GM19467 (cell line): ENCODE measurements at regions not wholly inside any gene's neighbourhood (a gene's known extent, or its start where the extent isn't known, plus 50 kb on each side); places are given as distances from the start of the nearest gene placed in this dataset.

Source experiments
- ATAC-seq: cut with Tn5 transposase; IDR thresholded peaks from one replicate; pipeline ENCODE4 v1.9.1; 2021; ENCODE audit warnings: mild to moderate bottlenecking, moderate library complexity; ENCODE audit not compliant: unreplicated experiment

DNA sequence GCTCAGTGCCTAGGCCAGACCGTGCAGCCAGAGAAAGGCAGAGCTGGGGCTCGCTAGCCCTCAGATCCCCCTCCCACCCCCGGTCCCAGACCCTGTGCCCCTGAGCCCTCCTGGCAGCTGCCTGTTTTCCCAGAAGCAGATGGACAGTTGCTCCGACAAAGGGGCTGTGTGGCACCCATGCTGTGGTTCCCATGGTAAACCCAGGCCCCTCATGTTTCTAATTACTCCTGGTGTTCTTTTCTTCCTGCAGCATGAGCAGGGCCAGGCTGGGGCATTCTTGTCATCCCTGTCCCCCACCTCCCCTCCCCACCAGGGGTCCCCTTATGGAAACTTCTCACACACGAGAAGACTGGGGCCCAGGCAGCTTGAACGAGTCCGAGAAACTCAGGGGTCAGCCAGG is 269.6 kb downstream of the HAUS1 start:
- no peak for ATAC-seq

DNA sequence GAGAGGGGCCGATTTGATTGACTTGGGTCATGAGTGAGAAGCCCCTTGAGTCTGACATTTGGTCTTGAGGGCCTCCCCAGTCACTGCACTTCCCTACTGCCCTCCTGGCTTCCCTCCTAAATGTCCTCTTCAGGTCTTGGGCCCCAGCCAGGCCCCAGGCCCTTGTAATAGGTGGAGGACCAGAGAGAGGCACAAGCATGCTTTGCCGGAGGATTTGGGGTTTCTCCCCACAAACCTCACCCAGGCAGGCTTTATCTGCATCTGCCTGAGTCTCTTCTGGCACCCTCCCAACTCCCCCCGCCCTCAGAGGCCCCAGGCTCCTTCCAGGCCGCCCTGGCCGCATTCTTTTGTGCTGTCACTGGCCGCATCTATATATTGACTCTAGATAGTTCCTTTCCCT is 270.7 kb downstream of the HAUS1 start:
- no peak for ATAC-seq

DNA sequence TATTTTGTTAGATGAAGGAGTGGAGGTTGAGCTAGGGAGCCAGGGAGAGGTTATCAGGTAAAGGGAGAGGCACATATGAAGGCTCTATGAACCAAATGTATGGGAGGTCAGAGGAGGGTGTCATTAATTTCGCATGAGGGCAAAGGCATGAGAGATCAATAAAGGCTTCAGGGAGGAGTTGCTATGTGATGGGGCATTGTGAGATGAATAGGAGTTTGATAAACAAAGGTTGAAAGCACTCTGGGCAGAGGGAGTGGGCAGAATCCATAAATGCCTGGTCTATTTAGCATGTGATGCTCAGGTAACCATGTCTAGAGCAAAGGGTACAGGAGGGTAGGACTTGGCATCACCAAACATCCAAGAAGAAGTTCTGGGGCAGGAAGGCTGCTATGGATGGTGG is 273.4 kb downstream of the HAUS1 start:
- ATAC-seq: no peak

DNA sequence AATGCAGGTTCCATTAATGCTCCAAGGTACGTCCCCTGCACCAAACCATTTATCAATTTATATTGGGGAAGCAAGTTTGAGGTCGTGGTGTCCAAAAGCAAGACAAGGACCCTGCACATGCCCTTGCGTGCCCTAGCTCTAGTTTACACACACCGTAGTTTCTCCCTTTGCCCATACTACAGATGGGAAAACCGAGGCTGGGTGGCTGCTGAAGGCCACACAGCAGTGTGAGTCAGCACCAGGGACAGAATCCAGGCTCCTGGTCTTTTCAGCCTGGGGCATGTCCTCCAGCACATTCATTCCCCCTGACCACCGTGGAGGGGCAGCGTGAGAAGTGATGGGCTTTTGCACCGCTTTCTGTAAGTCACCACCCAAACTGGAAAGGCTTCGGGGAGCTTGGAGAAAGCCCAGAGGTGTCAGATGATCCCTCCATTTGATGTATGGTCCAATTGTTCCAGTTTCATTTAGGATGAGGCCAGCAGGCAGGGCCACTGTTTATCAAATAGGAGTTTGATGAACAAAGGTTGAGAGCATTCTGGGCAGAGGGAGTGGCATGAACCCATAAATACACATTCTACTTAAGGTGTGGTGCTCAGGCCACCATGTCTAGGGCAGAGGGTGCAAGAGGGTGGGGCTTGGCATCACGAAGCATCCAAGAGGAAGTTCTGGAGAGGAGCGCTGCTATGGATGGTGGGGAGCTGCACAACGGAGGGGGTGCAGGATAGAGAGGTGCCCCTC is 274.1 kb downstream of the HAUS1 start:
- no peak for ATAC-seq

DNA sequence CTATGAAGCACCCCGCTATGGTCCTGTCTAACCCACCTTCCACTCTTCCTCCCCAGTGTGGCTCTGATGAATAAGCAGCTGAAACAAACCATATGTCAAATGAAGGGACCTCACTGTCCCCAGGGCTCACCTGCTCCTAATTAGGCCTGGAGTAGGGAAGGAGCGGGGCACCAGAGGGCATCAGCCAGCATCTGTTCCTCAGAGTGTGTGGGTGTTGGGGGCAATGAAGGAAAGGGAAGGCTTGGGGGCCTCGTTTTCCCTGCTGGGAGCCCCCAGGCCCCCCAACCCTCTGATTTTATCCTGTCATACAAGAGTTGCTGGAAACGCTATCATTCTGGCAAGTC is 274.7 kb downstream of the HAUS1 start:
- ATAC-seq: no peak

DNA sequence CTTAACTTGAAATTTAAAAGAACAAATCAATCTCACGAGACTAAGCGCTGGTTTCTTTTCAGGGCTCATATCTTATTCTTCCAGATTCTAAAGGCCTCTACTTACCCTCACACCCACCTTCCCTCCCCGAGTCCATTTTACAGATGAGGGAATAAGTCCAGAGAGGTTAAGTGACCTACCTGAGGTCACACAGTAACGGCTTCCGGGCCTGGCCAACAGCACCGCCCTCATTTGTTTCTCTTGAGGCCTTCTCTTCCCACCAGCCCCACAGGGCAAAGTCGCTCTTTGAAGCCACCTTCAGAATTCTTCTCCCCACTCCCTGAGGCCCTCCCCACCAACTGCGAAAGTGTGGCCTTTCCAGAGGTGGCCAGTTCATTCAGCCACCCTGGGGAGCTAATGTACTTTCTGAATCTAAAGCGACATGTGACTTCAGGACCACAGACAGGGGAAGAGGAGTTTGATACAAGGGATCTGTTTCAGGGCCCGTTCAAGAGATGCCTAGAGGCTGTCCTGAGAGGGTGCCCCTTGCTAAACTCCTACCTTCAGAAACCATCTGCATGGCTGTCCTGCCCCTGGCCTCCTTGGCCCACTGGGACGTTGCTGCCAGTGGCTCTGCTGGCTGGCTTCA is 275.3 kb downstream of the HAUS1 start:
- no peak for ATAC-seq

DNA sequence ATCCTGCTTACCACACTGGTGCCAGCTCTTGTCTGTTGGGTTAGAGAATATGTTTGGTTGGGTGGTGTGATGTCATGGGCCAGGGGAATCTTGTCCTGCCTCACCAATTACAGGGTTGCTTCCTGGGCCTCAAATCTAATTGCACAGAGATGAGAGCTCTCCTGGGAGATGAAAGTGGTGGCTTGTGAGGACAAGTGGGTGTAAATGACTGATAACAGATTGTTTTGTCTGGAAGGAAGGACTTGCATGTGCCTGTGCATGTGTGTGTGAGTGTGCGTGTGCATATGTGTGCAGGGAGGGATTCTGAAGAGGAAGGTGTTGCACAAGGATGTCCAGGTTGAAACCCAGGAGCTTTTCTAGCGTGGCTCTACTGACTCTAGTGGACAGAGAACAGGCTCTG is 271.9 kb downstream of the LOXHD1 start:
- no peak for ATAC-seq

DNA sequence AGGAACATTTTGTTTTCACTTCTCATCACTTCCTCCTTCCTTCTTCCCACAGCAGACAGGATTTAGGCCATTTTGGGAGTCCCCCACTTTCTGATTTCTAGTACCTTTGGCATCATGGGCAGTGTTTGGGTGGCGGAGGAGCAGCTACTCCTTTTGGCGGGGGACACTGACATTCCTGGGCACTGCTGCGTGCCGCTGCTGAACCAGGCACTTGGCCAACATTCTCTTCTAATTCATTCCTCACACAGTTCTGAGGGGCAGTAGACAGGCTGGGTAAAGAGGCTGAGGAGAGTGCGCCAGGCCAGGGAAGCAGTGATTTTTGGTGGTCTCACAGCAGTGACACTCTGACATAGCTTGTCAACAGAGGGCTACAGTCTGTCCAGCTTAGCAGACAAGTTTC is 270.2 kb downstream of the LOXHD1 start:
- no peak for ATAC-seq

DNA sequence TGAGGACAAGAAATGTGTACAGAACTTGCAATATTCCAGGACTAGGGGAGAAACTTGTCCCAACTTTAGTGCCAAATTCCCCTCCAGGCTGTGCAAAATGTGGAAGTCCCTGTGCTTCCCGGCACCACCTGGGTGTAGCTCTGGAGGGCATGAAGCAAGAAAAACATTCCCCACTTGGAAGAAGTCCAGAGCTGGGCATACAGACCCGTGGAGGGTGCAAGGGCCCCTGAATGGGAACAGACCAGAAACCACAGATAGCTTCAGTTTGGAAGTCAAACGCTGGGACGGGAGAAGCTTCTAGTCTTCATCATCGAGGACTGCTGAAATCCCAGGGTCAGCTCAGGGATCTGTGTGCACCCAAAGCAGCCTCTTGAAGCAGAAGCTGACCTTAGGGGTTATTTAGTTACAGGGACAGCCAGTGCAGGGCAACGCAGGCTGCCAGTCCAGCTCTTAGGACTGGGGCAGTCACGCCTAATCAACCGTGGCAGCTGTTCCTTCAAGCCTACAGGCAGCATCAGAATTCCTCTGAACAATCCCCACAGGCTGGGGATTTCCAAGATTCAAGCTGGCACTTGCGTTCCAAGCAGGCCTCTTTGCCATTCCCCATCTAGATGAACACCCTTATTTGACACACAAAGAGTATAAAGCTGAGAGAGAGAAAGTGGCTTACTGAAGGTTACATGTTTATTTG is 269.4 kb downstream of the LOXHD1 start:
- ATAC-seq: no peak

DNA sequence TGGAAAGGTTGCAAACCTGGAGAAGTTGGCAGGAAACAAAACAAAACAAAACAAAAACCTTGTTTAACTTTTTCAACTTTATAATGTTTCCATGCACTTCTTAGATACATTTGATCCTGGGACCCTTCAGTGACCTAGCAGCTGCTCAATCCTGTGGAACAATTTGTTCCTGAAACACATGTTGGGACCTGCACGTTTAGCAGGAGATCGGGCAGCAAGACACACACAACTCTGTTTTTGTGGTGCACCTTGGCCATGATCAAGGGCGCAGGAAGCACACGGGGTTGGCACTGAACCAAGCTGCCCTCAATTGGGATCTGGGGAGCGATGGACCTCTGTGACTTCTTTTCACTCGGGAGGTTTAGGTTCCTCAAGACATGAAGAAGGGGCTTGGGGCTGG is 268.7 kb downstream of the LOXHD1 start:
- no peak for ATAC-seq

DNA sequence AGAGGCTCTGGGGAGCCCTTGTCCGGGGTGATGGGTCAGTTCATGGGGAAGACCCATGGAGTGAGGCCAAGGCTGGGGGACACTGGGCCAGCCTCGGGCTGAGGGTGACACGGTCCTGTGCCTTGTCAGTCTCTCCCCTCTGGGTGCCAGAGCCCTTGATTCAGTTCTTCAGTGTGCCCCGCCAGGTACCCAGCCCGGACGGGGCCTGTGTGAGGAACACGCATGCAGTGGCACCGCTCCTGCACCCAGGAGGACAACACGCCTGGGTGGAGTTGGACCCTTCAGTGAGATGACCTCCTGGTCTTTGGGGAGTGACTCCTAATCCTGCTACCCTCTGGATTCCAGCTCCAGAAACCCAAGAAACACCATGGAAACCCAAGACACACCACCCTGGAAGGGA is 264.4 kb downstream of the LOXHD1 start:
- ATAC-seq: no peak

DNA sequence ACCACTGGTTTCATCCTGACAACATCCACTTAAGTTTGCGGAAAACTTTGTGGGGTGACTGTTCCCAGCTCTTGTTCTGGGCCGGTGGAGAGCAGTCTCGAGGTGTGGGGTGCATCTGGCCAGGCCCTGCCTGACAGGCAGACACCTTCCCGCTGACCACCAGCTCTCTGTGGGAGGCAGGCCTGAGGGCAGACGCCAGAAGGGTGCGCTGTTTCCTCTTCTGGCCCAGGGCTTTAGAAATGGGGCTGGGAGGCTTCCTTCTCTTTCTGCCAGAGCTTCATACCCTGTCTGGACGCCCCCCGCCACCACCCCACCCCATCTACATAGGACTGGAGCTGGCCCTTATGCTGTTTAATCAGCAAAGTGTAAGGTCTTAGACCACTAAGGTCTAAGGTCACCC is 263.8 kb downstream of the LOXHD1 start:
- no peak for ATAC-seq

DNA sequence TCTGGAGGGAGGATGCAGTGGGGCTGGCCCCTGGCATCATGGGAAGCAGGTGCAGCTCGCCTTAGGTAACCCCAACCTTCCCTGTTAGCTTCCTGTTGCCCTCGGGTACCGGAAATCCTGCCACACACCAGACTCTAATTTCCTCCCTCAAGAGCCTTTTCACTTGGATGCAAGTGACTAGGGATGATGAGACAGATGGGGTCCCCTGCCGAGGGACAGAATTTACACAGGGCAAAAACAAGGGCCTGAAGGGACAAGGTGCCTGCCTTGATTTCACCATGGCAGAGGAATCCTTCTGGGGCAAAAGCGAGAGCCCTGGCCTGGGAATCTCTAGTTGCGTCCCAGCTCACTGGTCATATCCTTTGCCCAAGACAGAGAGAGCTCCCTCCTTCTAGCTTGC is 263.1 kb downstream of the LOXHD1 start:
- ATAC-seq: no peak

DNA sequence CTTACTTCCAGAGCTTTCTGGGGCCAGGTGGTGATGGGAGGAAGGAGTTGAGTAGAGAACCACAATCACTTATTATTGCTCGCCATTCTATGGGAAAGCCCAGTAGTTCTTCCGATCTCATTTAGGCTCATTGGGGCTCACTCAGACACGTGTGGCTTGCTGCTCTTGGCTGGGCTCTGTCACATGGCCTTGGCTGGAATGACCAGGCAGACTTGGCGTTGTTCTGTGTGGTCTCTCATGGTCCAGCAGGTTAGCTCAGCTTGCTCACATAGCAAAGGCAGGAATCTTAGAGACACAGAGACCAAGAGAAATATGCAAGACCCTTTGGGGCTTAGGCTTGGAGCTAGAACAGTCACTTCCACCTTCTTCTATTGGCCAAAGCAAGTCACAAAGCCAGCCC is 261.2 kb downstream of the LOXHD1 start:
- ATAC-seq: no peak

DNA sequence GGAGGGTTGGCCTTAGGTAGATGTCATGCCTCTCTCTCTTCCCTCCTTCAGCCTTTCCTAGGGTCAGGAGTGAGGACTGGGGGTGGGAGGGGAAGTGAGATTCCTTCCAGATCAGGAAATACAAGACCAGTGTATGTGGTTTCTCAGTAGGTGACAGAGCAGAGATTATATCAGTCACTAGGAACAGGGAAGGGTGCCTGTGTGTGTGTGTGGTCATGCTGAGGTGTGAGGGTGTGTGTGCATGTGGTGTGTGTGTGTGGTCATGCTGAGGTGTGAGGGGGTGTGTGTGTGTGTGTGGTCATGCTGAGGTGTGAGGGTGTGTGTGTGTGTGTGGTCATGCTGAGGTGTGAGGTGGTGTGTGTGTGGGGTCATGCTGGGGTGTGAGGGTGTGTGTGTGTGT is 259.8 kb downstream of the LOXHD1 start:
- no peak for ATAC-seq

DNA sequence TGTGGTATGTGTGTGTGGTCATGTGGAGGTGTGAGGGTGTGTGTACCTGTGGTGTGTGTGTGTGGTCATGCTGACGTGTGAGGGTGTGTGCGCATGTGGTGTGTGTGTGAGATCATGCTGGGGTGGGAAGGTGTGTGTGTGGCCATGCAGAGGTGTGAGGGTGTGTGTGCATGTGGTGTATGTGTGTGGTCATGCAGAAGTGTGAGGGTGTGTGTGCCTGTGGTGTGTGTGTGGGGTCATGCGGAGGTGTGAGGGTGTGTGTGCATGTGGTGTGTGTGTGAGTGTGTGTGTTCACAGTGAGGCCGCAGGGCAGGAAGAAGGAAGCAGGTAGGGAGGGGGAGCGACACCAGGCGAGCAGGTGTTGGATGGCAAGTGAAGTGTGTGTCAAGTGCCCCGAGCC is 259.0 kb downstream of the LOXHD1 start:
- no peak for ATAC-seq

DNA sequence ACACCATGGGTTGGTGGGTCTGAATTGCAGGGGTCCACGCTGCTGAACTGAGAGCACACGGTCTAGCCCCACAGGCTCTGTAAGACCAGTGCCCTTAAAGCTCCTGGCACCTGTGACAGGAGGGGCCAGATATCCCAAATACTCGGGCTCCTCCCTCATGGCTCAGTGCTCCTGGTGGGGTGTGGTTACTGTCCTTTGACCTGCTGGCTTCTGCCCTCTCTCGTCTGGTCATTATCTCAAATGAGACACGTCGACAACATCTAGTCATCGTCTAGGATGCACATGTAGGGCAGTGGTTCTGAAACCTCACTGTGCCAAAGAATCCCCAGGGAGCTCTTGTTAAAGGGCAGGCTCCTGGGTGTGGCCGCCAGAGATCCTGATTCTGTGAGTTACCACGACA is 258.4 kb downstream of the LOXHD1 start:
- no peak for ATAC-seq

DNA sequence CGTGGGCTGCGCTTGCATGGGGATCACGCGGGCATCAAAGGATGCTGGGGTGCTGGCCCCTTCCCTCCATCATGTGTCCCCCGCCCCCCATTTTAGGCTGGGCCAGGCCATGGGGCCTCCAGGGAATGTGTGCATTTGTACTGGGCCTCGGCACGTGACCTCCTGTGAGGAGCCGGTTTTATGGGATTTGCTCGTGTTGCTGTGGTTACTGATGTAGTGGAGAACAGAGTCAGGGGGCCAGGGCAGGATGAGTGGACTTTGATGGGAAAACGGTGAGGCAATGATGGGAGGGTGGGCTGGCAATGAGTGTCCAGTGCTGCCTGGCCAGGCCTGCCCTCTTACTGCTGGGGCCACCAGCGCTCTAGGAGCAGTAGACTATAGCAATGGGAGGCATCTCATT is 257.7 kb downstream of the LOXHD1 start:
- ATAC-seq: no peak

DNA sequence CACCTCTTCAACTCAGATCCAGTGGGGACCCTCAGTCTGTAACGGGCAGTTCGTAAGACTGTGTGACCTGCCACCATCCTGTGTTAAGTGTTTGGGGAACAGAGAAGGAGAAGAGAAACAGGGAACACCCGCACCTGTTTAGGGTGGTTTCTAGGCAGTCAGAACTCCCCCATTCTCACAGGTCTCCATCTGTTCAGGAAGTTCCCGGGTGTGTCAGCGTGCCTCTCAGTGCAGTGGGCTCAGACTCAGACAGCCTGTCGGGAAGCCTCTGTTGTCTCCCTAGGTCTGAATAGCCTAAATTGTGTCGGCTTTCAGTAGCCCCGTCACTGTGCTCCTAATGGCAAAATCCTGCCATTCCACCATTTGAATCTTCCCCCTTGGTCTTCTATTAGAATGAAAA is 256.6 kb downstream of the LOXHD1 start:
- ATAC-seq: no peak

DNA sequence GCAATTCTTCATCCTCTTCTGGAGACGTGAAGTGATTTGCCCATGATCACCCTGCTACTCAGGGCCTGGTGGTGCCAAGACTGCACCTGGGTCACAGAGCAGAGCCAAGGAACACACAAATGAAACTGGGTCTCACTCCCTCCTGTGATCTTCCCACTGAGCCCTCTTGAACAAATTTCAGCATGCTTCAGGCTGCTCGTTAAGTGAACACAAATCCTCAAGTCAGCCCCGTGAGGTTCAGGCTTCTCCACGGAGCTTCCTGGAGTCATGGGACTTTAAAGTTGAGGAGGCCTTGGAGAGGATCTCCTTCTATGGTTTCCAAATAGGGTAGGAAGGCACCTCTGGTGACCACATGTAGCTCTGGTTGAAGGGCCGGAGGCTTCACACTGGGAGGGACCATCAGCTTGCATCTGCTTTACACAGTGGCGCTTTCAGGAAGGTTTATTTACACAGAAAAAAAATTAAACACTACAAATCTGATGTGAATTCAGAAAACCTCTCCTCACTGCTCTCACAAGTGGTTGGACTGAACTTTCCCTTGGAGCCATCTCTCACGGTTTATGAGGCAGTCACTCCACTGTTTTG is 255.4 kb downstream of the LOXHD1 start:
- no peak for ATAC-seq

DNA sequence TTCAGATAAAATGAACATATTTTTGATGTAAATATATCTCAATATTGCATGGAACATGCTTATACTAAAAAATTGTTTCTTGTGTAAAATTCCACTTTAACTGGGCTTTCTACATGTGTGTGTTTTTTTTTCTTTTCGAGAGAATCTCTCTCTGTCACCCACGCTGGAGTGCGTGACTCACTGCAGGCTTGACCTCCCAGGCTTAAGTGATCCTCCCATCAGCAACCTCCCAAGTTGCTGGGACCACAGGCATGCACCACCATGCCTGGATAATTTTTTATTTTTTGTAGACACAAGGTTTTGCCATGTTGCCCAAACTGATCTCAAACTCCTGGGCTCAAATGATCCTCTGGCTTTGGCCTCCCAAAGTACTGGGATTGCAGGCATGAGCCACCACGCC is 254.6 kb downstream of the LOXHD1 start:
- no peak for ATAC-seq

DNA sequence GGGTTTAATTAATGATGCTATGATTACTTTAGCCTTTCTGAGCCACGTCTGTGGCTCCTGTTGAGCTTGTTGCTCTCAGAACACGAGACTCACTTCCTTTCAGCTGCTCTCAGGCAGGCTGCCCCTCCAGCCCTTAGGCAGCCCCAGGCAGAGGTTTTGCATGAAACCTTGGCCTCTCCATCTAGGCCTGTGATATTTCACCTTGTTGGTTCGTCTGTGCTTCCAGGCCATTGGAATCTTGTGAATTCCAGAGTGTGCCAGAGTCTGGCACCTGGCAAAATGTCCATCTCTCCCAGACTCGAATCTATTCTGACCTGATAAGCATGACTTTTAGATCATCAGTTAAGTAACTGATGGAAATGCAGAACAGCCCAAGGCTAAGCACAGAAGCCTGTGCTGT is 254.1 kb downstream of the LOXHD1 start:
- no peak for ATAC-seq
